CD4-positive, alpha-beta T cell (primary cell): ENCODE measurements at regions not wholly inside any gene's neighbourhood (a gene's known extent, or its start where the extent isn't known, plus 50 kb on each side); places are given as distances from the start of the nearest gene placed in this dataset.

Experiments
- ATAC-seq: fragments of 200-7000 bp; cut with Tn5 transposase; one replicate; pipeline ENCODE4 v1.10.0; 2022; ENCODE audit warnings: mild to moderate bottlenecking; ENCODE audit not compliant: poor library complexity
- CTCF ChIA-PET: fragments of 350-600 bp; sonication (Branson Sonifier 250); formaldehyde crosslinking; loops from one replicate; lab custom pipeline; 2021; ENCODE audit warnings: antibody characterized with exemption, inconsistent platforms; lab: Charles Lee
- POLR2A ChIA-PET: fragments of 350-600 bp; sonication (Branson Sonifier 250); formaldehyde crosslinking; loops from one replicate; lab custom pipeline; 2021; ENCODE audit warnings: antibody characterized with exemption, inconsistent platforms; lab: Charles Lee
- DNase-seq, 14 experiments: peaks; one replicate each; pipeline ENCODE4 v3.0.0-alpha.2; 2013 to 2020; ENCODE audit warnings: mixed read lengths in 2 of 14
- H3K27ac ChIP-seq, 2 donors: one replicate each; pipeline versions ENCODE4 v1.5.1 to v1.7.0; 2013; ENCODE audit warnings: low read length in 2 of 2, low read depth in 1 of 2, mild to moderate bottlenecking in 1 of 2
- H3K27me3 ChIP-seq, 2 experiments: 1 replicate in 1 of 2; 2 replicates in 1 of 2; pipeline versions ENCODE4 v1.6.1 to v1.7.0; 2013; ENCODE audit warnings: low read length in 2 of 2, control low read depth in 1 of 2, mild to moderate bottlenecking in 1 of 2, moderate library complexity in 1 of 2; ENCODE audit not compliant: insufficient read depth in 2 of 2, control insufficient read depth in 1 of 2
- H3K36me3 ChIP-seq: one replicate; pipeline ENCODE4 v1.6.1; 2013; ENCODE audit warnings: low read length, control low read depth; ENCODE audit not compliant: insufficient read depth
- H3K4me1 ChIP-seq: one replicate; pipeline ENCODE4 v1.6.1; 2013; ENCODE audit warnings: low read length, control low read depth; ENCODE audit not compliant: insufficient read depth
- H3K4me3 ChIP-seq: one replicate; pipeline ENCODE4 v1.5.1; 2013; ENCODE audit warnings: mild to moderate bottlenecking, low read length, moderate library complexity
- H3K9me3 ChIP-seq, 2 experiments: 1 replicate in 1 of 2; 2 replicates in 1 of 2; pipeline versions ENCODE4 v1.6.1 to v1.7.0; 2013; ENCODE audit warnings: low read length in 2 of 2, mild to moderate bottlenecking in 2 of 2, control low read depth in 1 of 2, moderate library complexity in 1 of 2; ENCODE audit not compliant: control insufficient read depth in 1 of 2, insufficient read depth in 1 of 2
- H3K27ac Mint-ChIP-seq: one replicate; pipeline ENCODE4 v1.8.0; 2020; ENCODE audit warnings: mixed read lengths
- H3K27me3 Mint-ChIP-seq: one replicate; pipeline ENCODE4 v1.8.0; 2021; ENCODE audit warnings: mixed read lengths
- H3K36me3 Mint-ChIP-seq: one replicate; pipeline ENCODE4 v1.8.0; 2021; ENCODE audit warnings: low read depth, mixed read lengths
- H3K4me1 Mint-ChIP-seq: one replicate; pipeline ENCODE4 v1.8.0; 2021; ENCODE audit warnings: low read depth, mixed read lengths
- H3K4me3 Mint-ChIP-seq: one replicate; pipeline ENCODE4 v1.8.0; 2020; ENCODE audit warnings: mild to moderate bottlenecking, mixed read lengths
- H3K9me3 Mint-ChIP-seq: one replicate; pipeline ENCODE4 v1.8.0; 2020; ENCODE audit warnings: mixed read lengths
- CTCF ChIP-seq: fragments of 200-600 bp; IDR thresholded peaks from one replicate; pipeline ENCODE4 v1.8.0; 2022; ENCODE audit warnings: antibody characterized with exemption, mild to moderate bottlenecking
- intact Hi-C, 2 experiments: fragments of 100-400 bp; cut with DNase I in 1 of 2; cut with micrococcal nuclease in 1 of 2; formaldehyde crosslinking; loops; one replicate each; pipeline versions ENCODE4 v1.15.1 to v1.9.0; 2023 to 2025; cut with DNase I, micrococcal nuclease

- Histone ChIP-seq H3K27me3 (peaks cover 4 to 8% of the 10 kb centered on the region in 2 experiments), H3K9me3 (peaks cover 10 to 15% of the 10 kb centered on the region in 2 experiments), H3K4me1 (no peaks in the 10 kb centered on the region), H3K27ac (no peak overlapping the region), H3K36me3 (no peaks in the 10 kb centered on the region), H3K4me3 (no peak overlapping the region)
- DNase-seq (no peak), ATAC-seq (no peak)
- no peak for TF ChIP-seq CTCF
- CTCF ChIA-PET = no interaction called here
- intact Hi-C loops = no loop called here
- Mint-ChIP-seq H3K4me1 (no peaks in the 10 kb centered on the region), H3K9me3 (peaks cover 12% of the 10 kb centered on the region), H3K36me3 (no peaks in the 10 kb centered on the region), H3K27ac (no peak overlapping the region), H3K27me3 (peaks cover 37% of the 10 kb centered on the region), H3K4me3 (no peak overlapping the region)
- POLR2A ChIA-PET = no interaction called here
Observed at GRCh38 chr9:135309763-135310125, 169.8 kb upstream of the PPP1R26 start.

DNA sequence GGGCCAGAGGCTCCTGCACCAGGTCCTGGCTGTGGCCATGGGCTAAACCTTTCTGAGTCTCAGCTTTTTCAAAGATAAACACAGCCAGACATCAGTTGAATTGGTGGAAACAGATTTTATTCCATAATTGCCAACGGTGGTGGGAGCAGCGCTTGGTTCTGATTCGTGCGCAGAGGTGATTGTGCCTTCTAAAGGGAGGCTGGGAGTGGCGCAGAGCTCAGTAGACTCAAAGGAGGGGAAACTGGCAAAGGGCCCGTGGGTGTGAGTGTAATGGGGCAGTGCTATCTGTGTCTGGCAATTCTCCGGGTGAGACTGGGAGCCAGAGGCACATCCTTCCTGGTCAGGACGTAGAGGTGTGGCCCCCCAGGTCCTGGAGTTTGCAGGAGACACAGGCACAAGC, 169.4 kb upstream of the PPP1R26 start:
- H3K4me1 ChIP-seq = no peaks in the 10 kb centered on the region
- intact Hi-C loops = no loop called here
- DNase-seq (no peak), ATAC-seq (no peak)
- peaks cover 4 to 8% of the 10 kb centered on the region in 2 experiments for H3K27me3 ChIP-seq
- TF ChIP-seq CTCF = no peak
- ChIA-PET POLR2A (no interaction called here), CTCF (no interaction called here)
- Mint-ChIP-seq H3K4me1 (no peaks in the 10 kb centered on the region), H3K27ac (no peak overlapping the region), H3K4me3 (no peak overlapping the region), H3K27me3 (peaks cover 37% of the 10 kb centered on the region), H3K36me3 (no peaks in the 10 kb centered on the region), H3K9me3 (peaks cover 12% of the 10 kb centered on the region)
- no peak overlapping the region for H3K27ac ChIP-seq
- peaks cover 10 to 15% of the 10 kb centered on the region in 2 experiments for H3K9me3 ChIP-seq
- no peaks in the 10 kb centered on the region for H3K36me3 ChIP-seq
- H3K4me3 ChIP-seq = no peak overlapping the region

GRCh38 chr9:135315572-135315971, 164.0 kb upstream of the PPP1R26 start:
- H3K27ac ChIP-seq = no peak overlapping the region
- TF ChIP-seq CTCF = no peak
- peaks cover 0 to 15% of the 10 kb centered on the region in 2 experiments for H3K9me3 ChIP-seq
- intact Hi-C loops = no loop called here
- peaks cover 12% of the 10 kb centered on the region for H3K9me3 Mint-ChIP-seq
- CTCF ChIA-PET = no interaction called here
- ATAC-seq (no peak), DNase-seq (no peak)
- H3K4me3 Mint-ChIP-seq = no peak overlapping the region
- H3K4me1 ChIP-seq = no peaks in the 10 kb centered on the region
- no peak overlapping the region for H3K4me3 ChIP-seq
- H3K36me3 Mint-ChIP-seq = no peaks in the 10 kb centered on the region
- H3K27me3 Mint-ChIP-seq = peaks cover 27% of the 10 kb centered on the region
- H3K36me3 ChIP-seq = no peaks in the 10 kb centered on the region
- POLR2A ChIA-PET = no interaction called here
- H3K27ac Mint-ChIP-seq = no peak overlapping the region
- H3K4me1 Mint-ChIP-seq = no peaks in the 10 kb centered on the region
- H3K27me3 ChIP-seq = no peaks in the 10 kb centered on the region
